Right lobe of liver (tissue), 4 donors: ENCODE measurements at regions not wholly inside any gene's neighbourhood (a gene's known extent, or its start where the extent isn't known, plus 50 kb on each side); places are given as distances from the start of the nearest gene placed in this dataset.

Experiments
- CTCF ChIP-seq, 4 donors: fragments of 200-600 bp in 3 of 4; fragments of 450-650 bp in 1 of 4; IDR thresholded peaks; one replicate each; pipeline versions ENCODE4 v1.5.1 to v1.8.0; 2016 to 2022; ENCODE audit warnings: antibody characterized with exemption in 4 of 4, mild to moderate bottlenecking in 2 of 4
- POLR2A ChIP-seq: fragments of 450-650 bp; IDR thresholded peaks from one replicate; pipeline ENCODE4 v1.6.1; 2017; ENCODE audit warnings: antibody characterized with exemption, mild to moderate bottlenecking
- donor health status: DM: no; HTN: no; CAD: no.
- donor health status: DM: no; HTN: no; CAD: no.
- donor health status: DM: no; HTN: yes; CAD: no.

- TF ChIP-seq POLR2A (no peak), CTCF (IDR thresholded peaks at IDR 0.05) (no peak)
Measured at GRCh38 chr3:134079761-134080160, 50.0 kb upstream of the SLCO2A1 start.
